ENCODE measurements at regions not wholly inside any gene's neighbourhood (a gene's known extent, or its start where the extent isn't known, plus 50 kb on each side); places are given as distances from the start of the nearest gene placed in this dataset.

DNA sequence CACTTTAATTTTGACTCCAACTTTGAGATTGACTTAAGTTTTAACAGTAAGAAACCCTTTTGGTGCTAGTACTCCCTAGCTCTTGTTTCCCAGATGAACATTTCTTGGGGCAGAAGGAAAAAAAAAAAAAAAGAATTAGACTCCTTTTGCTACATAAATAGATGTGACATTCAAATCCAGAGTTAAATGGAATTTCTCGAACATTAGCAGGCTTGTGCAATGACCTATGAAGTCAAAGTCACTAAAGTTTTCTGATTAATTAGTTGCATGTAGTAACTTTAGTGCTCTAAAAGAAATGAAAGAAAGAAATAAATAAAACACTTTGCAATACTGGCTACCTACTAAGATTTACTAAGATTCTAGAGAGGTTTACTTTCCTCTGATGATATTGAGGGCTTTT, 106.8 kb downstream of the TMEM174 start:
- no peak overlapping the region for H3K4me3 ChIP-seq
- H3K4me1 ChIP-seq (ENCODE audit: control insufficient read depth, insufficient read depth, low read length), result no peaks in the 10 kb centered on the region
- intact Hi-C loops (cut with micrococcal nuclease; ENCODE audit: unreplicated experiment) (no loop called here), in situ Hi-C loops (cut with MboI) (no loop called here)
- DNase-seq (ENCODE audit: low read depth, low spot score) (no peak), ATAC-seq (no peak), FAIRE-seq (no peak)
- H3K27ac ChIP-seq (ENCODE audit: control insufficient read depth, insufficient read depth), result no peak overlapping the region
- no peak overlapping the region for H3K4me2 ChIP-seq (ENCODE audit: control insufficient read depth, insufficient read depth)
- no peaks in the 10 kb centered on the region for H4K20me1 ChIP-seq (ENCODE audit: control insufficient read depth, insufficient read depth)
- no TSS peak for BruUV-seq (replicated peaks)
- no peaks in the 10 kb centered on the region for H3K79me2 ChIP-seq (ENCODE audit: control insufficient read depth, insufficient read depth, low read length)
- SMC1A ChIA-PET (ENCODE audit: uncharacterized antibody, unreplicated experiment), result interaction anchor here (0.6 kb wide), 1 partner anchor 341 kb away, joined by 3 read pairs; no protein-coding TSS in a partner anchor
- CTCF ChIA-PET, result interaction anchor here (0.8 kb wide), 1 partner anchor 170 kb away, joined by 3 read pairs; no protein-coding TSS in a partner anchor
- no peak overlapping the region for H2AFZ ChIP-seq (ENCODE audit: control insufficient read depth, low read depth, low read length)
- no peaks in the 10 kb centered on the region for H3K9me3 ChIP-seq (replicated peaks; ENCODE audit: control insufficient read depth, insufficient read depth, low read length)
- POLR2A ChIA-PET, result no interaction called here
- H3K36me3 ChIP-seq (ENCODE audit: control insufficient read depth in 2 of 2, insufficient read depth in 2 of 2, low read length in 1 of 2), result no peaks in the 10 kb centered on the region
- no peak overlapping the region for H3K9ac ChIP-seq (ENCODE audit: control insufficient read depth, insufficient read depth, low read length)
- RAD21 ChIA-PET (ENCODE audit: unreplicated experiment), result no interaction called here
- peaks cover 0 to 3% of the 10 kb centered on the region in 2 experiments; a peak in 2 of 4 replicates for H3K27me3 ChIP-seq (replicated peaks in 1 of 2; ENCODE audit: control insufficient read depth in 2 of 2, insufficient read depth in 2 of 2, low read length in 1 of 2)
- WGBS (ENCODE audit: insufficient coverage, insufficient replicate concordance, low lambda C conversion rate, missing lambda C conversion rate), result 0% methylated on average over 1 of the region's 1 CpG
- TF ChIP-seq, protein P1, sequence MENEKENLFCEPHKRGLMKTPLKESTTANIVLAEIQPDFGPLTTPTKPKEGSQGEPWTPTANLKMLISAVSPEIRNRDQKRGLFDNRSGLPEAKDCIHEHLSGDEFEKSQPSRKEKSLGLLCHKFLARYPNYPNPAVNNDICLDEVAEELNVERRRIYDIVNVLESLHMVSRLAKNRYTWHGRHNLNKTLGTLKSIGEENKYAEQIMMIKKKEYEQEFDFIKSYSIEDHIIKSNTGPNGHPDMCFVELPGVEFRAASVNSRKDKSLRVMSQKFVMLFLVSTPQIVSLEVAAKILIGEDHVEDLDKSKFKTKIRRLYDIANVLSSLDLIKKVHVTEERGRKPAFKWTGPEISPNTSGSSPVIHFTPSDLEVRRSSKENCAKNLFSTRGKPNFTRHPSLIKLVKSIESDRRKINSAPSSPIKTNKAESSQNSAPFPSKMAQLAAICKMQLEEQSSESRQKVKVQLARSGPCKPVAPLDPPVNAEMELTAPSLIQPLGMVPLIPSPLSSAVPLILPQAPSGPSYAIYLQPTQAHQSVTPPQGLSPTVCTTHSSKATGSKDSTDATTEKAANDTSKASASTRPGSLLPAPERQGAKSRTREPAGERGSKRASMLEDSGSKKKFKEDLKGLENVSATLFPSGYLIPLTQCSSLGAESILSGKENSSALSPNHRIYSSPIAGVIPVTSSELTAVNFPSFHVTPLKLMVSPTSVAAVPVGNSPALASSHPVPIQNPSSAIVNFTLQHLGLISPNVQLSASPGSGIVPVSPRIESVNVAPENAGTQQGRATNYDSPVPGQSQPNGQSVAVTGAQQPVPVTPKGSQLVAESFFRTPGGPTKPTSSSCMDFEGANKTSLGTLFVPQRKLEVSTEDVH (IDR thresholded peaks at IDR 0.05; ENCODE audit: low read depth, partially characterized antibody), result no peak
- TF ChIP-seq KLF5 (IDR thresholded peaks at IDR 0.05; ENCODE audit: partially characterized antibody), result no peak
- TF ChIP-seq EZH2 (IDR thresholded peaks at IDR 0.05; ENCODE audit: borderline replicate concordance, control insufficient read depth, low read depth, low read length), result no peak
- no peak for TF ChIP-seq MEF2B (IDR thresholded peaks at IDR 0.05; ENCODE audit: partially characterized antibody, poor library complexity, severe bottlenecking)
- TF ChIP-seq, protein P2, sequence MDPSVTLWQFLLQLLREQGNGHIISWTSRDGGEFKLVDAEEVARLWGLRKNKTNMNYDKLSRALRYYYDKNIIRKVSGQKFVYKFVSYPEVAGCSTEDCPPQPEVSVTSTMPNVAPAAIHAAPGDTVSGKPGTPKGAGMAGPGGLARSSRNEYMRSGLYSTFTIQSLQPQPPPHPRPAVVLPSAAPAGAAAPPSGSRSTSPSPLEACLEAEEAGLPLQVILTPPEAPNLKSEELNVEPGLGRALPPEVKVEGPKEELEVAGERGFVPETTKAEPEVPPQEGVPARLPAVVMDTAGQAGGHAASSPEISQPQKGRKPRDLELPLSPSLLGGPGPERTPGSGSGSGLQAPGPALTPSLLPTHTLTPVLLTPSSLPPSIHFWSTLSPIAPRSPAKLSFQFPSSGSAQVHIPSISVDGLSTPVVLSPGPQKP (IDR thresholded peaks at IDR 0.05; ENCODE audit: low read depth, low read length), result no peak
- TF ChIP-seq WRNIP1 (IDR thresholded peaks at IDR 0.05; ENCODE audit: borderline replicate concordance, low read depth, low read length), result no peak
- TF ChIP-seq TBL1XR1 (IDR thresholded peaks at IDR 0.05; ENCODE audit: low read depth, low read length), result no peak
